Spleen (tissue), 11 donors: ENCODE measurements at regions not wholly inside any gene's neighbourhood (a gene's known extent, or its start where the extent isn't known, plus 50 kb on each side); places are given as distances from the start of the nearest gene placed in this dataset.
A peak's percentile ranks its signal among the peaks of the same experiment; 100 is the strongest.

Source experiments
- DNase-seq: peaks from one replicate; pipeline ENCODE4 v3.0.0-alpha.2; 2020
- H3K27ac ChIP-seq, 8 donors: fragments of 200-600 bp; sonication (generic) in 7 of 8; 1 replicate in 4 of 8; 2 replicates in 4 of 8; pipeline versions ENCODE4 v1.5.0 to v1.8.0; 2016 to 2021; ENCODE audit warnings: inconsistent platforms in 4 of 8, mild to moderate bottlenecking in 4 of 8, moderate library complexity in 1 of 8
- H3K27me3 ChIP-seq, 7 donors: fragments of 200-600 bp; sonication (generic) in 6 of 7; replicated peaks in 1 of 7; 1 replicate in 4 of 7; 2 replicates in 3 of 7; pipeline versions ENCODE4 v1.5.0 to v1.8.0; 2016 to 2021; ENCODE audit warnings: inconsistent platforms in 3 of 7, mild to moderate bottlenecking in 1 of 7
- H3K36me3 ChIP-seq, 6 donors: fragments of 200-600 bp; sonication (generic) in 5 of 6; 1 replicate in 4 of 6; 2 replicates in 2 of 6; pipeline versions ENCODE4 v1.5.0 to v1.8.0; 2016 to 2021; ENCODE audit warnings: inconsistent platforms in 2 of 6
- H3K4me1 ChIP-seq, 6 donors: fragments of 200-600 bp; sonication (generic) in 5 of 6; 1 replicate in 3 of 6; 2 replicates in 3 of 6; pipeline versions ENCODE4 v1.5.0 to v1.8.0; 2016 to 2021; ENCODE audit warnings: inconsistent platforms in 3 of 6
- H3K4me3 ChIP-seq, 8 donors: fragments of 200-600 bp; sonication (generic) in 7 of 8; 1 replicate in 4 of 8; 2 replicates in 4 of 8; pipeline versions ENCODE4 v1.5.0 to v1.8.0; 2016 to 2021; ENCODE audit warnings: inconsistent platforms in 4 of 8, mild to moderate bottlenecking in 4 of 8, moderate library complexity in 2 of 8
- H3K9me3 ChIP-seq, 8 donors: fragments of 200-600 bp; sonication (generic) in 7 of 8; 1 replicate in 4 of 8; 2 replicates in 4 of 8; pipeline versions ENCODE4 v1.5.0 to v1.8.0; 2016 to 2021; ENCODE audit warnings: inconsistent platforms in 4 of 8
- POLR2A ChIP-seq, 3 donors: fragments of 450-650 bp; IDR thresholded peaks; one replicate each; pipeline ENCODE4 v1.5.1; 2017; ENCODE audit warnings: antibody characterized with exemption in 3 of 3, mild to moderate bottlenecking in 1 of 3
- POLR2AphosphoS5 ChIP-seq, 3 donors: sonication (generic); formaldehyde crosslinking; IDR thresholded peaks; one replicate each; pipeline ENCODE4 v1.5.1; 2017; ENCODE audit warnings: antibody characterized with exemption in 3 of 3
- WGBS, 5 donors: extraction: QIAGEN DNeasy Blood & Tissue Kit in 3 of 5; methylation state at CpG; one replicate each; pipeline versions ENCODE4 v1.1.5 to v1.1.7; 2013 to 2018; 5-methylcytosine and 5-hydroxymethylcytosine counted together
- intact Hi-C: fragments of 100-400 bp; cut with DNase I; formaldehyde crosslinking; loops from one replicate; pipeline ENCODE4 v1.15.0; 2023; ENCODE audit warnings: low total_unique reads
- TF ChIP-seq, protein P1 (sequence below), 11 experiments: fragments of 200-600 bp in 7 of 11; fragments of 450-650 bp in 4 of 11; sonication (generic) in 4 of 11; IDR thresholded peaks in 8 of 11; conservative IDR thresholded peaks in 3 of 11; 1 replicate in 7 of 11; 2 replicates in 4 of 11; pipeline versions ENCODE4 v1.4.0 to v1.8.0; 2016 to 2021; ENCODE audit warnings: antibody characterized with exemption in 11 of 11, inconsistent platforms in 4 of 11, mild to moderate bottlenecking in 1 of 11
- donor health status: healthy with polysubstance abuse.
- donor health status: DM: no; HTN: no; CAD: no; lungs with moderate emphysema.
- donor health status: DM: no; HTN: no; CAD: no.
- donor health status: Bipolar disorder and iron deficiency.
- donor health status: healthy.
- donor health status: DM: no; HTN: no; CAD: no.
- donor health status: DM: yes; HTN: yes; CAD: no.

DNA sequence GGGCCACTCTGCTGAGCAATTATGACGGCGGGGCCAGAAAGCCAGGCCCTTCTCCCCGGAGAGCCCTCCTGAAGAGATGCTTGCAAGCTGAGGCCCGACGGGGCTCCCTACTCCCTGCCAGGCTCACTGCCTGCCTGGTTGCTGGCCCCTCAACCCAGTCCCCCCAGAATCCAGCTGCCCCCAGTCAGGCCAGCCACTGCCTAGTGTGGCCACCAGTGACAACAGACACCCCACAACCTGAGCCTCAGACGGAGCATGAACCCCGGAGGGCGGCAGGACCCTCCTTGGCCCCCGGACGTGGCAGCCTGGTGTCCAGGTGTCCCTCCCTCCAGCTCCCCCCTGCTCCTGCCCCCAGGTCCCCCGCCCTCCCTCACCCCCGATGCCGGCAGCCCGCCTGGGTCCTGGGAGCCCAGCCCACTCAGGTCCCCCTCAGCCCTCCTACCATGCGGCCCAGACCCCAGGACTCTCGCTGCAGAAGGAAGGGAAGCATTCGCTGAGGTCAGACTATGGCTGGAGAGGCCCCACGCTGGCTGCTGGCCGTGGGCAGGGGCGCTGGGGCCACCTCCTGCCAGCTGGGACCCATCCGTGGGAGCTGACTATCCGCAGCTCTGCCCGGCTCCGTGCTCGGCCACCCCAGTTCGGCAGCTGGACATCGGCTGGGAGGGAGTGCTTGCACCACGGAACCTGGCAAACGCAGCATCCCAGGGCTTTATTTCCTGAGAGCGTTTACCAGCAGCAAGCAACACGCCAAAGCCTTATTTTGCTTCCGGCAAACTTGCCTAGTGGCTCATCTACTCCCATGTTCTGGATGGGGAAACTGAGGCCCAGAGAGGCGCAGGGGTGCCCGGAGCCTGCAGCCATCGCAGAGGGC, 89.8 kb downstream of the UNCX start:
- Histone ChIP-seq H3K9me3 (no peaks in the 10 kb centered on the region), H3K4me3 (no peak overlapping the region), H3K4me1 (no peaks in the 10 kb centered on the region), H3K27me3 (peaks cover 0 to 75% (median 46%) of the 10 kb centered on the region in 7 donors), H3K27ac (no peak overlapping the region), H3K36me3 (no peaks in the 10 kb centered on the region)
- 76 to 78% (median 77%) methylated on average over 21 to 35 of the region's 35 CpGs for WGBS, 5 donors
- peak; percentile 55 for DNase-seq
- intact Hi-C loops = no loop called here
- no peak for TF ChIP-seq POLR2A (IDR thresholded peaks at IDR 0.05)
- TF ChIP-seq POLR2AphosphoS5 (IDR thresholded peaks at IDR 0.05) = no peak
- TF ChIP-seq, protein P1, sequence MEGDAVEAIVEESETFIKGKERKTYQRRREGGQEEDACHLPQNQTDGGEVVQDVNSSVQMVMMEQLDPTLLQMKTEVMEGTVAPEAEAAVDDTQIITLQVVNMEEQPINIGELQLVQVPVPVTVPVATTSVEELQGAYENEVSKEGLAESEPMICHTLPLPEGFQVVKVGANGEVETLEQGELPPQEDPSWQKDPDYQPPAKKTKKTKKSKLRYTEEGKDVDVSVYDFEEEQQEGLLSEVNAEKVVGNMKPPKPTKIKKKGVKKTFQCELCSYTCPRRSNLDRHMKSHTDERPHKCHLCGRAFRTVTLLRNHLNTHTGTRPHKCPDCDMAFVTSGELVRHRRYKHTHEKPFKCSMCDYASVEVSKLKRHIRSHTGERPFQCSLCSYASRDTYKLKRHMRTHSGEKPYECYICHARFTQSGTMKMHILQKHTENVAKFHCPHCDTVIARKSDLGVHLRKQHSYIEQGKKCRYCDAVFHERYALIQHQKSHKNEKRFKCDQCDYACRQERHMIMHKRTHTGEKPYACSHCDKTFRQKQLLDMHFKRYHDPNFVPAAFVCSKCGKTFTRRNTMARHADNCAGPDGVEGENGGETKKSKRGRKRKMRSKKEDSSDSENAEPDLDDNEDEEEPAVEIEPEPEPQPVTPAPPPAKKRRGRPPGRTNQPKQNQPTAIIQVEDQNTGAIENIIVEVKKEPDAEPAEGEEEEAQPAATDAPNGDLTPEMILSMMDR (IDR thresholded peaks at IDR 0.05 in 8 of 11, conservative IDR thresholded peaks at IDR 0.05 in 3 of 11) = no peak

DNA sequence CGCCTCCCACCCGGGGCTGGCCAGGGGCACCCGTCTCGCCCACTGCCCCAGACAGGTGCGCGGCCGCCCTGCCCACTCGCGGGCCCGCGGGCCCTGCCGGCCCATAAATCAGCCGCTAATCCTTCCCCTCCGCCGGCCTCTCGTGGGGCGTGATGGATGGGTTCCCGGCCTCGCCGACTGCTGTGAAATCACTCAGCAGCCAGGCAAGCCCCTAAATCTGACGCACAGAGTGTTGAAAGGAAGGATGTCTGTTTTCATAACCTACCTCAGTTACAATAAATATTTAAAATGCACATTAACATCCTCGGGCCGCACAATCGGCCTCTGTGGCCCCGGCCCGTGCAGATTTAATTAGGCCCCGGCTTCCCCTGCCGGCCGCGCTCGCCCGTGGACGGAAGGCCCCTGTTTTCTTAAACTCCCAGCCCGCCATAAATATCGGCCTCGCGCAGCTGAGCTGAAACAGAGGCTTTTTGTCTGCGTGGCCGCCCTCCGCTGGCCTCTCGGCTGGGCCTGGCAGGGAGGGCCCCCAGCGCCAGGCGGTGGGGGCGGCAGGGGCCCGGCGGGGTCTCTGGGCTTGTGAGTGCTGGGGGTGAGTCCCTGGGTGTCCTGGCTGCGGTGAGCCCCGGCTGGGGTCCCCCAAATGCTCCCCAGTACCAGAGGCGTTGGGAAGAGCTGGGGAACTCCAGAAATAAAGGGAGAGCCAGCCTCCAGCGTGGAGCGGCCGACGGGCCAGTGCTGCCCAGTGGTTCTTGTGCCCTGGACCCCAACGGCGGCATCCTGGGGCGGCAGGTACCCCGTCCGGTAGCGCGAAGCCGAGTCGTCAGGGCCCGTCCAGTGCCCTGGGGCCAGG, 90.7 kb downstream of the UNCX start:
- DNase-seq = peak; percentile 41
- 38 to 46% (median 39%) methylated on average over 50 to 63 of the region's 63 CpGs for WGBS, 5 donors
- Histone ChIP-seq H3K4me3 (no peak overlapping the region), H3K9me3 (no peaks in the 10 kb centered on the region), H3K27ac (no peak overlapping the region), H3K27me3 (peaks cover 0 to 69% (median 46%) of the 10 kb centered on the region in 7 donors), H3K36me3 (no peaks in the 10 kb centered on the region), H3K4me1 (no peaks in the 10 kb centered on the region)
- TF ChIP-seq POLR2AphosphoS5 (IDR thresholded peaks at IDR 0.05) (no peak), POLR2A (IDR thresholded peaks at IDR 0.05) (no peak)
- intact Hi-C loops = no loop called here

DNA sequence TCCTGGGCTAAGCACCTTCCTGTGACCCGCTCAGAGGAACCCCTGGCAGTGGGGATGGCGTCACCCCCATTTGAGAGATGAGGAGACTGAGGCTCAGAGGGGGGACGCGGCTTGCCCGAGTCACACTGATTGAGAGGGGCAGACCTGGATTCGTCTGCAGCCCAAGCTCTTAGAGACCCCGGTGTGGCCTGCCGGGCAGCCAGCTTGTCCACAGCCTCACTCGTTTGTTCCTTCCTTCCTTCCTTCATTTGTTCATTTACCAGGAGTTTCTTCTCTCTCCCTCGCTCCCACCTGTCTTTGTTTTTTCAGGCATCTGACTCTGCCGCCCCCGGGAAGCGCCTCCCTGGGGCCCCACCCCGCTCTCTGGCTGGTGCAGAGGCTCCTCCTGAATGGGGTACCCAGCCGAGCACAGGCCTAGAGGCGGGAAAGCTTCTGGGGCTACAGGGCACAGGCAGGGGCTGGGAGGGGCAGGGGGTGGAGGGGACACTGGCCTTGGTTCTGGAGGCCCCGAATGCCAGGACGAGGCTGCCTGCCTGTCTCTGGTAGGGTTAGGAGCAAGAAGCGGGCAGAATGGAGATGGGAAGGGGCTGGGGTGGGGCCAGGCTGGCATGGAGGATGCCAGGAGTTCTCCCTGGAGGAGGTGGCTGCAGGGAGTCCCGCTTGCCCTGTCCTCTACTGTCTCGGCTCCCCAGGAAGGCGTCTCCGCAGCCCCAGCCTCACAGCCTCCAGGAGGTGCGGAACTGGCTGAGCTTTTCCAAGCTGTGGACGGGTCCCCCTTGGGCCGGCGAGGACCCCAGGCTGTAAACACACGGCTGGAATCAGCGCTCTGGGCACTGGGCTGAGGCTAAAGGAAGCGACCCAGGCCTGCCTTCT, 91.6 kb downstream of the UNCX start:
- no peak overlapping the region for H3K4me3 ChIP-seq
- no peaks in the 10 kb centered on the region for H3K36me3 ChIP-seq
- H3K27ac ChIP-seq = no peak overlapping the region
- H3K4me1 ChIP-seq = no peaks in the 10 kb centered on the region
- peak; percentile 70 for DNase-seq
- H3K27me3 ChIP-seq = peaks cover 0 to 66% (median 46%) of the 10 kb centered on the region in 7 donors
- TF ChIP-seq, protein P1 (IDR thresholded peaks at IDR 0.05 in 8 of 11, conservative IDR thresholded peaks at IDR 0.05 in 3 of 11) = no peak
- no peak for TF ChIP-seq POLR2AphosphoS5 (IDR thresholded peaks at IDR 0.05)
- 61 to 73% (median 70%) methylated on average over 24 to 30 of the region's 30 CpGs for WGBS, 5 donors
- intact Hi-C loops = no loop called here
- no peaks in the 10 kb centered on the region for H3K9me3 ChIP-seq

DNA sequence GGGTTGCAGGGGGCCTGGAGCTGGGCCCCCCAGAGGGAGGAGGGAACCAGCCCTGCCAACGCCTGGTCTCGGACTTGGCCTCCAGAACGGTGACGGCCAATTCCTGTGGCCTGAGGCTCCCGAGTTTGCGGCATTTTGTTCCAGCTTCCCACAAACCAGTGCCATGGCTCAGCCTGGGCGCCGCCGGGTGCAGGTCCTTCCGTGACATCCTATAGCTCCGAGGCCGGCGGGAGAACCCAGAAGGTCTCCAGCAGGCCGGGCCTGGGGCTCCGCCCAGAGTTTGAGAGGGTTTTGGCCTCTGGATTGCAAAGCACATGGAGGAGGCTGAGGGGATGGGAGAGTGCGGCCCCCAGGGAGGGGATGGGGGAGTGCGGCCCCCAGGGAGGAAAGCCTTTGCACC, 92.6 kb downstream of the UNCX start:
- 65 to 80% (median 79%) methylated on average over 4 to 17 of the region's 17 CpGs for WGBS, 5 donors
- H3K27ac ChIP-seq = no peak overlapping the region
- intact Hi-C loops = no loop called here
- no peaks in the 10 kb centered on the region for H3K36me3 ChIP-seq
- H3K27me3 ChIP-seq = peaks cover 0 to 76% (median 46%) of the 10 kb centered on the region in 7 donors
- no peaks in the 10 kb centered on the region for H3K9me3 ChIP-seq
- no peak for TF ChIP-seq POLR2A (IDR thresholded peaks at IDR 0.05)
- TF ChIP-seq POLR2AphosphoS5 (IDR thresholded peaks at IDR 0.05) = no peak
- TF ChIP-seq, protein P1 (IDR thresholded peaks at IDR 0.05 in 8 of 11, conservative IDR thresholded peaks at IDR 0.05 in 3 of 11) = no peak
- no peaks in the 10 kb centered on the region for H3K4me1 ChIP-seq
- DNase-seq = peak; percentile 50
- H3K4me3 ChIP-seq = no peak overlapping the region
